ENCODE measurements at regions not wholly inside any gene's neighbourhood (a gene's known extent, or its start where the extent isn't known, plus 50 kb on each side); places are given as distances from the start of the nearest gene placed in this dataset.

DNA sequence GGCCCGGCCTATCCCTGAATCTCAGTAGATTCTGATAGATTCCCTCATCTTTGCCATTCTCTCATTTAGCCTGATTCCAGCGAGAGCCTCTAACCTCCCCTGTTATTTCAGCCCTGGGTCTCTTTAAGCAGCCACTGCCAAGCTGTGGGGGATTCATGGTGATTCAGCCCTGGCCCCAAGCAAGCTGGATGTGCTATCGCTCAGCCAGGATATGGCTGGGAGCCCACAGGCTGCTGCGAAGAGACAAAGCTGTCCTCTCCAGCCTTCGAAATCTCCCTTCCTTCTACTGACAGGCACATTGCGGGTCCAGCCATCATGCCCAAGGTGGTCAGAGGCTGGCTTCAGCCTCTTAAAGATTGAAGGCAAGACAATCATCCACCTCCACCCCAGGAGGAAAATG lies 394.1 kb downstream of the SOX9 start:
- Histone ChIP-seq H3K9me2 (replicated peaks; ENCODE audit: insufficient read depth) (no peaks in the 10 kb centered on the region), H3K4me2 (peak overlapping the region; percentile 34), H3K4me1 (ENCODE audit: insufficient read depth) (peaks cover 43% of the 10 kb centered on the region), H3K27me3 (no peaks in the 10 kb centered on the region), H3K9me3 (ENCODE audit: low read depth) (no peaks in the 10 kb centered on the region), H3K36me3 (replicated peaks; ENCODE audit: insufficient read depth, low read depth) (no peaks in the 10 kb centered on the region), H3K27ac (peak overlapping the region; percentile 39), H3K4me3 (no peak overlapping the region), H3K79me2 (peaks cover 73% of the 10 kb centered on the region), H2AFZ (no peak overlapping the region), H4K20me1 (ENCODE audit: insufficient read depth, poor library complexity, severe bottlenecking) (no peaks in the 10 kb centered on the region)
- no peak for TF ChIP-seq EZH2 (IDR thresholded peaks at IDR 0.05; ENCODE audit: borderline replicate concordance)
- DNase-seq (ENCODE audit: low spot score): peak; percentile 38
- WGBS (ENCODE audit: low lambda C conversion rate, missing lambda C conversion rate): 69% methylated on average over 6 of the region's 6 CpGs

DNA sequence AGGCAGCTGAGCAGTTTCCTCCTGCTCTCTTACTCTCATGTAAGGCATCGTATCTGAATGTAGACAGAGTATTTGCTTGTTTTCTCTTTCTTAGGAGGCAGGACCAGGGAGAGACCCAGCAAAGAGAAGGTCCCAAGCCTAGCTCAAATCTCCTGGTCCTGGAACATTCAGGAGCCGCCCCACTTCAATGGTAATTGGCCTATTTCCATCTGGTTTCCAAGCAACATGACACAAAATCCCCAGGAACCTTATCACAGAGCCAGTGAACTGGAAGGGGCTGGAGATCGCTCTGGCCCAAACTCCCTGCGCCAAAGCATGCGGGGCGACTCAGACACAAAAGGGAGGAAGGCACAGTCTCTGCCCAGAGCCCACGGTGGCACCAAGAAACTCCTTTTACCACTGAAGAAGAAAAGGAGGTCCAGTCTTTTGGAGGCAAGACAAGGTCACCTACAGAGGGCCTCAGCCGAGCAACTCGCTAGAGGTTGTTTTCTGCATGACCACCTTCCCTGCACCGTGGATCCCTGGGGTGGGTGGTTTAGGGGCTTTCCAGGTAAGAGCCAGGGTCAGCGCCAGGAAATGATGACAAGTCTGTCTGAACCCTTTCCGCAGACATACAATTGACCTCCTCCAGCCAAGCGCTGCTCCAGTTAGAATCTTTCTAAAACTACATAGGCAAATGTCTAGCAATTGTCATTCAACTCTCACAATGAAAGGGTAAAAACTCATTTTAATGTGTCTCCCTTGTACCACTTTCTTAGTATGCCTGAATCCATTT lies 394.7 kb downstream of the SOX9 start:
- Histone ChIP-seq H3K9me3 (ENCODE audit: low read depth) (no peaks in the 10 kb centered on the region), H2AFZ (no peak overlapping the region), H3K9me2 (replicated peaks; ENCODE audit: insufficient read depth) (no peaks in the 10 kb centered on the region), H3K27ac (peak overlapping the region; percentile 39), H3K4me3 (no peak overlapping the region), H3K4me2 (peak overlapping the region; percentile 34), H3K27me3 (no peaks in the 10 kb centered on the region), H3K79me2 (peaks cover 75% of the 10 kb centered on the region), H3K4me1 (ENCODE audit: insufficient read depth) (peaks cover 40% of the 10 kb centered on the region), H4K20me1 (ENCODE audit: insufficient read depth, poor library complexity, severe bottlenecking) (no peaks in the 10 kb centered on the region), H3K36me3 (replicated peaks; ENCODE audit: insufficient read depth, low read depth) (no peaks in the 10 kb centered on the region)
- no peak for DNase-seq (ENCODE audit: low spot score)
- TF ChIP-seq EZH2phosphoT487 (IDR thresholded peaks at IDR 0.05; ENCODE audit: low read depth, severe bottlenecking, unreplicated experiment) (no peak), EZH2 (IDR thresholded peaks at IDR 0.05; ENCODE audit: borderline replicate concordance) (no peak)
- 78% methylated on average over 13 of the region's 13 CpGs for WGBS (ENCODE audit: low lambda C conversion rate, missing lambda C conversion rate)

DNA sequence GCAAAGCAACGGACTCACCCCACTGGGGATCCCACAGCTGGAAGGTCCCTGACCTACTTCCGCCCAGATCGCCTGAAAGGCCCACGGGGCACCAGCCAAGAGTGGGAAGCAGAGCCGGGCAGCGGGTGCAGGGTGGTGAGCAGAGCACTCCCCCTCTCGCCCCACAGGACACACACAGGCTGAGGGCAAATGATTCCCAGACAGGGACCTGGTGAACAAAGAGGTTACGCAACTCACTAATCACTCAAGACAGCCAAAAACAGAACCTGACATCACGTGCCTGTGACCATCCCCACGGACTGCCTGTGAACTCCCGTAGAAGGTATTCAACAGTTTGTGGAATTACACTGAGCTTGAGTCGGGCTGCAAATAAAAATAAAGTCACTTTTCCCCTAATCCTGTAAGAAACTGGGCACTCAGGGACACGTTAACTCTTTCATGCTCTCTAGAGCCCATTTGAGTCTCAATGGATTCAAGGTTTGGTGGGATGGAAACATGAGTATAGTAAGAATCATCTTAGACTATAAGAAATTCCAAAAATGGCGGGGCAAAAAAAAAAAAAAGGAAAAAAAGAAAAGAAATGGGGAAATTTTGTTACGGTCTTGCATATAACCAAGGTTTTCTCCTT lies 396.1 kb downstream of the SOX9 start:
- 60% methylated on average over 15 of the region's 15 CpGs for WGBS (ENCODE audit: low lambda C conversion rate, missing lambda C conversion rate)
- Histone ChIP-seq H3K4me3 (no peak overlapping the region), H3K27ac (peak overlapping the region; percentile 52), H3K4me1 (ENCODE audit: insufficient read depth) (peaks cover 40% of the 10 kb centered on the region), H3K9me2 (replicated peaks; ENCODE audit: insufficient read depth) (no peaks in the 10 kb centered on the region), H3K36me3 (replicated peaks; ENCODE audit: insufficient read depth, low read depth) (no peaks in the 10 kb centered on the region), H3K79me2 (peaks cover 78% of the 10 kb centered on the region), H2AFZ (no peak overlapping the region), H3K4me2 (peak overlapping the region; percentile 45), H3K9me3 (ENCODE audit: low read depth) (no peaks in the 10 kb centered on the region), H4K20me1 (ENCODE audit: insufficient read depth, poor library complexity, severe bottlenecking) (no peaks in the 10 kb centered on the region), H3K27me3 (no peaks in the 10 kb centered on the region)
- peak; percentile 46 for DNase-seq (ENCODE audit: low spot score)
- TF ChIP-seq EZH2phosphoT487 (IDR thresholded peaks at IDR 0.05; ENCODE audit: low read depth, severe bottlenecking, unreplicated experiment) (no peak), EZH2 (IDR thresholded peaks at IDR 0.05; ENCODE audit: borderline replicate concordance) (no peak)
- TF ChIP-seq, protein P1, sequence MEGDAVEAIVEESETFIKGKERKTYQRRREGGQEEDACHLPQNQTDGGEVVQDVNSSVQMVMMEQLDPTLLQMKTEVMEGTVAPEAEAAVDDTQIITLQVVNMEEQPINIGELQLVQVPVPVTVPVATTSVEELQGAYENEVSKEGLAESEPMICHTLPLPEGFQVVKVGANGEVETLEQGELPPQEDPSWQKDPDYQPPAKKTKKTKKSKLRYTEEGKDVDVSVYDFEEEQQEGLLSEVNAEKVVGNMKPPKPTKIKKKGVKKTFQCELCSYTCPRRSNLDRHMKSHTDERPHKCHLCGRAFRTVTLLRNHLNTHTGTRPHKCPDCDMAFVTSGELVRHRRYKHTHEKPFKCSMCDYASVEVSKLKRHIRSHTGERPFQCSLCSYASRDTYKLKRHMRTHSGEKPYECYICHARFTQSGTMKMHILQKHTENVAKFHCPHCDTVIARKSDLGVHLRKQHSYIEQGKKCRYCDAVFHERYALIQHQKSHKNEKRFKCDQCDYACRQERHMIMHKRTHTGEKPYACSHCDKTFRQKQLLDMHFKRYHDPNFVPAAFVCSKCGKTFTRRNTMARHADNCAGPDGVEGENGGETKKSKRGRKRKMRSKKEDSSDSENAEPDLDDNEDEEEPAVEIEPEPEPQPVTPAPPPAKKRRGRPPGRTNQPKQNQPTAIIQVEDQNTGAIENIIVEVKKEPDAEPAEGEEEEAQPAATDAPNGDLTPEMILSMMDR (IDR thresholded peaks at IDR 0.05; ENCODE audit: poor library complexity): no peak

DNA sequence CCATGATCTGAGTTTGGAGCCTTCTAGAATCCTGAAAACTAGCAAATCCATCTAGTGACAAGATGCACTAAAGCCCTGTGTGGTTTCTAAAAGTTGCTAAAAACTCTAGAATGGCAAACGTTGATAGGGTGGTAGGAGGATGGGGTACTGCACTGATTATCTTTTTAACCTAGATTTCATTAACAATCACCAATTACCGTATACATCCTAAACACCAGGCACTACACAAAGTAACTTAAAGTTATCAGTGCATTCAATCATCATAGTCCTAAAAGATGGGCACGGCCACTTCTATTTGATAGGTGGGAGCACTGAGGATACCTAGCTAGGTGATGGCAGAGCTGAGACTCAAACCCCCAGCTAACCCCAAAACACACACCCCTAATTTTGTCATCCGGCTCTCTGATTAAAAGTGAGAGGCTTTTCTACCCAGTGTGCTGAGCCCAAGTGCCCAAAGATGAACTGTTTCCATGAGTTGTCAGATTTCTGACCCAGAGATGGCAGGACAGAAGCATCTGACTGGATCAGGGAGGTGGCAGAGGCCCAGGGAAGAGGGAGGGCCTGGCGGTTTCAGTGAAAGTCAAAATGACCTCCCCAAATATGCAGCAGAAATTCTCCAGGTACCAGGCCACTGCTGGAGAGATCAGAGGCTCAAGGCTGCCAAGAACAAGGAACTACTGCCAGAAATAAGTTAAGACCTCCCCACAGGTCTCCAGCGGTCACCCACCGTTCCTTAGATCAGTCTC lies 396.8 kb downstream of the SOX9 start:
- peak overlapping the region; percentile 91 for H3K27ac ChIP-seq
- H3K79me2 ChIP-seq: peaks cover 81% of the 10 kb centered on the region

More for the DNA sequence above, 396.8 kb downstream of the SOX9 start:
- WGBS (ENCODE audit: low lambda C conversion rate, missing lambda C conversion rate): 74% methylated on average over 7 of the region's 7 CpGs
- no peaks in the 10 kb centered on the region for H3K9me2 ChIP-seq (replicated peaks; ENCODE audit: insufficient read depth)
- peak overlapping the region; percentile 57 for H3K4me2 ChIP-seq
- no peaks in the 10 kb centered on the region for H3K9me3 ChIP-seq (ENCODE audit: low read depth)
- no peaks in the 10 kb centered on the region for H4K20me1 ChIP-seq (ENCODE audit: insufficient read depth, poor library complexity, severe bottlenecking)
- peaks cover 40% of the 10 kb centered on the region for H3K4me1 ChIP-seq (ENCODE audit: insufficient read depth)
- no peak overlapping the region for H2AFZ ChIP-seq
- no peaks in the 10 kb centered on the region for H3K27me3 ChIP-seq
- H3K4me3 ChIP-seq: no peak overlapping the region
- no peak for TF ChIP-seq EZH2 (IDR thresholded peaks at IDR 0.05; ENCODE audit: borderline replicate concordance)
- no peak for TF ChIP-seq EZH2phosphoT487 (IDR thresholded peaks at IDR 0.05; ENCODE audit: low read depth, severe bottlenecking, unreplicated experiment)
- TF ChIP-seq, protein P1 (IDR thresholded peaks at IDR 0.05; ENCODE audit: poor library complexity): no peak
- DNase-seq (ENCODE audit: low spot score): no peak
- H3K36me3 ChIP-seq (replicated peaks; ENCODE audit: insufficient read depth, low read depth): no peaks in the 10 kb centered on the region
